GM19463 (cell line): ENCODE measurements at regions not wholly inside any gene's neighbourhood (a gene's known extent, or its start where the extent isn't known, plus 50 kb on each side); places are given as distances from the start of the nearest gene placed in this dataset.

Experiments used
- ATAC-seq: cut with Tn5 transposase; IDR thresholded peaks from one replicate; pipeline ENCODE4 v1.9.1; 2021; ENCODE audit warnings: mild to moderate bottlenecking, moderate library complexity; ENCODE audit not compliant: unreplicated experiment

DNA sequence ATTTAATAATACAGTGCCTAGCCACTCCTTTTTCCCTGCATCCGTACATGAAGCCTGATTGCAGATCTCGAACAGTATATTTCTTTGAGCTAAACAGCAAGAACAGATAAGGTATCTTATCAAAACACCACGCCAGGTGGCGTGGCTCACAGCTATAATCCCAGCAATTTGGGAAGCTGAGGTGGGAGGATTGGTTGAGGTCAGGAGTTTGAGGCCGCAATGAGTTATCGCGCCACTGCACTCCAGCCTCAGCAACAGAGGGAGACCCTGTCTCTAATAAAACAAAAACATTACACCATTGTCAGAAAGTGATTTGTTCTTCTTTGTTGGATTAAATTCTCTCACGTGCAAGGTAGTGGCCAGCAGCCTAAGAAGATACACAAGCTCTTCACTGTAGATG lies 291.2 kb upstream of the DMRT1 start:
- no peak for ATAC-seq

DNA sequence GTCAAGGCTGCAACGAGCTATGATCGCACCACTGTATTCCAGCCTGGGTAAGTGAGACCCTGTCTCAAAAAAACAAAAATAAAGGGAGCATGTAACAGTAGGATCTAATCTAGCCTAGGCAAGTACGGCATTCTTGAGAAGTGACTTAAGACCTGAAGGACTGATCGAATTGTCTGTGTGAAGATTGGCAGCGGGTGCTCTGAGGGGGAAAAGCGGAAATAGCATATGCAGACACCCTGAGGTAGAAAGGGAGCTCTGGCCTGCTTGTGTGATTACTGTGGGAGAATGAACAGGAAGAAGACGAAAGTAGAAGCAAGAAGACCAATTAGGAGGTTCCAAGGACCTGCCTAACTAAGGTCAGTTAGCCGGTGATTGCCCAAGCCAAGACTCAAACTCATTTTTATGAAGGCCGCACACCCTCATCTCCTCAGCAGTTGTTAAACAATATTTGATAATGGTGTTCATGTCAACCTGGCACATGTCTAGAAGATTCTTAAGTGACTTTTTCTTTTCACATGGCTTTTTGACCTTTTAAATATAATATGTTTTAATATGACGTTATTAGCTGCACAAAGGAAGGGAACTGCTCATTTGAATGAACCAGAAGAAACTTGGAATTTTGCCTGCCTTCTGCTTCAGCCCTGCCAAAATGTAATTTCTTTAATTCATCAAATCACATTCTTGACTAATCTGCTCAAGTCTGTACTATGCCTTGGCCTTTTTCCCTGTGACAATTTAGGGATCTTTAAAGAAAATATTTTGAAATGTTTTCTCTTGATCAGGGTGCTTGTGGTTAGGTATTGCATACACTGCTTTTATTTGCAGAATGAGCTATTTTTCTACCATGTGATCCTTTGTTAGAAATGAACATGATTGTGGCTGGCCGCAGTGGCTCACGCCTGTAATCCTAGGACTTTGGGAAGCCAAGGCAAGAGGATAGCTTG lies 289.2 kb upstream of the DMRT1 start:
- ATAC-seq, result no peak

DNA sequence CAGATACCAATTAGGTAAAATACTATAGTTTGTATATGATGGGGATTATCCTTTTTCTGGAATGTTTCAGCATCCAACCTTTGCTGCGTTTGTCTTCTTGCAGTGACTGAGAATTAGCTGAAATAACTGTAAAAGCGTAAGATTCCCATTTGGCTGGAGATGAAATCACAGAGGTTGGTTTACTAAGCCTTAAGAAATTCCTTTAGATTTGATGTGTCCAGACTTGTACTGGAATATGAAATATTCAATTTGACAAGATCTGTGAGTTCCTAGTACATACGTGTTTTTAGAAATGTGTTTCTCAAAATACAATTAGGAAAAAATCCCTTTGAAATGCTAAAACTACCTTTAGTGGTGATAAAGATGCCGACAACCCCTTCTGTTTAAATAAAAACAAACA lies 286.0 kb upstream of the DMRT1 start:
- ATAC-seq, result no peak

DNA sequence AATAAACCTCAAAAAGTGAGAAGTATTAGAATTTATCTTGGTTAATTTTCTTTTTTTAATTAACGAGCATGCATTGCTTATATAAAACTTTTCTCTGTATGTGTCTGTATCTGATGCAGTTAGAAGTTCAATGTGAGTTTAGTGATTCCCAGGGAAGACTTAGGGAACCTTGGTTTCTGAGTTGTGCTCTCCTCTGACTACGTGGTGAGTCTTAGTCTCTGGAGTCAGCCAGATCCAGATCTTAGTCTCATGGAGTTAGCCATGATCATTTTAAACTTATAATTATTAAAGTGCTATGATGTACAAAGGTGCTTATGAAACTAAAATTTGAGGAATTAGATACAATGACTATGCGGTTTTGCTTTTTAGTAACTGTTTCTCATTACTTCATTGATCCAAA lies 285.3 kb upstream of the DMRT1 start:
- ATAC-seq, result no peak

DNA sequence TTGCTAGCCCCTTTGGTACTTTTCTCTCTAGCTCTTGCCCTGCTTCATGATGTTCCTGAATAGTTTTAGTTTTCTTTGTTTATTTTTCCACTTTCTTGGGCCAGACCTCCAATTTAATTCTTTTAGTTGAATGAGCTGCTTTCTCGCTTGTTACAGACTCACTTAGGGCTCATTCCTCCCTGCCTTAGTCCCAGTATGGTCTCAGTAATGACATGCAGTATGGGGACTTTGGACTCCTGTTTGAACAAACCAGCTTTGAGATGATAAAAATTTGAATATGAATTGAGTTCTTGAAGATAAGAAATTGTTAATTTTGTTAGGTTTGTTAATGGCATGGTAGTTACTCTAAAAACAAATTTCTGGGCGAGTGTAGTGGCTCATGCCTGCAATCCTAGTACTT lies 284.8 kb upstream of the DMRT1 start:
- ATAC-seq, result no peak

DNA sequence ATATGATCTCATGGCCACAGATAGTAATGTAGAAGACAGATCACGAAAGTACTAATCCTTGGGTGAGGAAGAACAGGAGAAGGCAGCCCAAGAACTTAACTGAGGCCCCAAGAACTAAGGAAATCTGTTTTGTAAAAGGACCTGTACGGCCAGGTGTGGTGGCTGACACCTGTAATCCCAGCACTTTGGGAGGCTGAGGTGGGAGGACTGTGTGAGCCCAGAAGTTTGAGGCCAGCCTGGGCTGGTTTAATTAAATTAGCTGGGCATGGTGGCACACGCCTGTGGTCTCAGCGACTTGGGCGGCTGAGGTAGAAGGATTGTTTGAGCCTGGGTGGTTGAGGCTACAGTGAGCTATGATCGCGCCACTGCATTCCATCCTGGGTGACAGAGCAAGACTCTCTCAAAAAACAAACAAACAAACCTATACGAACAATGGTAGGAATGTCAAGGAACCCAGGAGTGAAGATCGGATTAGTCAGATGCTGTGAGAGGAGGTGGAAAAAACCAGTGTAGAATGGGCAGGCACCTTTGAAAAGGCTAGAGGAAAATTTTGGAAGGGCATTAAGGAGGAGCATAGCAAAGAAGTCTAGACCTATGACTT lies 283.8 kb upstream of the DMRT1 start:
- ATAC-seq, result no peak

DNA sequence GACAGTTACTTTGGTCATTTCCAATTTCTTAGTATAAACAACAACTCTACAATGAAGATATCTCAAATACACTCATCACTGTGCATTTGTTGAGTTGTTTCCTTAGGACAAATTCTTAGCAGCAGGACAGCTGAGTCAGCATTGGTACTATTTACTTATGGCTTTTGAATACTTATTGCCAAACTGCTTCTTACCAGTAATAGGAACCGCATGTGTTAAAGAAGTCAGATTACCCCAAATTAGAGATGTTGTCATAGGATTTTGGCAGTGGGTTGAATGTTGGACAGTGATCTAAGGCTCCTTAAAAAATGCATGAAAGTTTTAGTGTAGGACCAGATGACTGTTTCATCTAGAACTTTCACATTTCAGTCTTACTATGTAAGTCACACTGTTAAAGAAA lies 280.1 kb upstream of the DMRT1 start:
- ATAC-seq, result no peak

DNA sequence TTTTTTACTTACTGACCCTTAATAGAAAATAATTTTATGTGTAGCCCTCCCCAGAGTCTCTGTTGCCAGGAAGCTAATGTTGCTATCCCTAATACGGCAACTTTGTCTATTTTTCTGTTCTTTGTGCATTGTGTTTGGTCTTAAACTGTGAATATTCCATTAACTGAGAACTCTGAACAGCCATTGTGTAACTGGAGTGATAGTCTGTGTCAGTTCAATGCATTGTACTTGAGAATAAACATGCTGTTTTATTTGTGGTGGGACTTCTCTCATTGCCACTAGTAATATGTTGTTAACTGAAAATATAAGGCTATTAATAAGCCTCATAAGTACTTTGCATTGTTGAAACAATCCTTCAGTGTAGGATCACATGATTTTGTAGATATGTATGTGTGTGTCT lies 278.3 kb upstream of the DMRT1 start:
- no peak for ATAC-seq

DNA sequence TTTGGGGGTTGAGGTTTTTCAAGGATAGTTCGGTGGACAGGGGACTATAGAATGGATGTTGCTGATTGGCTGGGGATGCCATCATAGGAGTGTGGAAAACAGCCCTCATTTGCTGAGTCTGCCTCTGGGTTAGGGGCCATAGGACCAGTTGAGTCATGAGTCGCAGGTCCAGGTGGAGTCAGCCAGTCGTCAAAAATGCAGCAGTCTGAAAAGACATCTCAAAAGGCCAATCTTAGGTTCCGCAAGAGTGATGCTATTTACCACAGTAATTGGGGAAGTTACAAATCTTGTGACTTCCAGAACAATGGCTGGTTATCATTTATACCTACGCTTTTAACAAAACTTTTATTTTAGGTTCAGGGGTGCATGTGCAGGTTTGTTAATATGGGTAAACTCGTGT lies 276.0 kb upstream of the DMRT1 start:
- no peak for ATAC-seq

DNA sequence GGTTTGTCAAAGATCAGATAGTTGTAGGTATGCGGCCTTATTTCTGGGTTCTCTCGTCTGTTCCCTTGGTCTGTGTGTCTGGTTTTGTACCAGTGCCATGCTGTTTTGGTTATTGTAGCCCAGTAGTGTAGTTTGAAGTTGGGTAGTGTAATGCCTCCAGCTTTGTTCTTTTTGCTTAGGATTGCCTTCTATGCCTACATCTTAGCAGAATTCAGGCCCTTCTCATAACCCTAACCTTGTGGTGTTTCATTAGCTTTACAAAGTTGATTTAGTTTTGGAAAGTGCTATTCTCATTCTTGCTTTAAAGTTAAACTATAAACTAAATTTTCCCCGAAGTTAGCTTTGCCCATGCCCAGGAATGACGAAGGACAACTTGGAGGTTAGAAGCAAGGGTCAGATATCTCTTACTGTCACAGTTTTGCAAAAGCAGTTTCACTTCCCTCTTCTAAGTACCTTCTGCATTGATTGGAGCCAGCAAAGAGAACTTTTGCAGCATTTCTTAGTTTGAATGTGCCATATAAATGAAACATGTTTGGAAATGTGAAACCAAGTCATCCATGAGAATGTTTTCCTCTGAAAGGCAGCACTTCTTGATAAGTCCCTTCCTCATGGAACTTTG lies 274.3 kb upstream of the DMRT1 start:
- ATAC-seq, result peak; percentile 91

DNA sequence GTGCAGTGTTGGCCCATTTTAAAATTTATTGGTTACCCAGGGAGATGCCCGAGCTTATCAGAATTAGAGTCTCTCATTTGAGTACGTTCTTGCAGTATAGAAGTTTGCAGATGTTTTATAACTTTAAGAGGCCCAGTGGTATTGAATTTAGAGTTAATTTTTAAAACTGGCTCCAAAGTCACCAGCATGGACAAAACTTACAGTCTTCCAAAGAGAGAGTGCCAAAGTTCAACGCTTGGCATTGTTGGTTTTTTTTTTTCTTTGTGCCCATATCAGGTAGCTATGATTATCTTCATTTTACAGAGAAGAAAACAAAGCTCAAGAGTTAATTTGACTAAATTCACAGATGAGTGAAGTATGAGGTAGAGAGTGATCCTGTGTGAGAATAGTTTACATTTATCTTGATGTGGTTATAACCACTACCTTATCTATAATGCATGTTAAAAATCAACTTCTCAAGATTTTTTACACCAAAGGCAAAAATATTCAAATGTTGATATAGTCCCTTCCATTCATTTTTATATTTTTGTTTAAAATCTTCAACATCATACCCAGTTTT lies 273.7 kb upstream of the DMRT1 start:
- peak; percentile 20 for ATAC-seq

DNA sequence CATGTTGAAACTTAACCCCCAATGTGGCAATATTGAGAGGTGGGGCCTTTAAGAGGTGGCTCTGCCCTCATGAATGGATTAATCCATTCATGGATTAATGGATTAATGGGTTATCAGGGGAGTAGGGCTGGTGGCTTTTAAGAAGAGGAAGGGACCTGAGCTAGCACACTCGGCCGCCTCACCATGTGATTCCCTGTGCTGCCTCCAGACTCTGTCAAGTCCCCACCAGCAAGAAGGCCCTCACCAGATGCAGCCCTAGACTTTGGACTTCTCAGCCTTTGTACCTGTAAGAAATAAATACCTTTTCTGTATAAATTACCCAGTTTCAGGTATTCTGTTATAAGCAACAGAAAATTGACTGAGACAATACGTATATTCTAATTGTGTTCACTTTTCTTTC lies 272.2 kb upstream of the DMRT1 start:
- ATAC-seq, result no peak

DNA sequence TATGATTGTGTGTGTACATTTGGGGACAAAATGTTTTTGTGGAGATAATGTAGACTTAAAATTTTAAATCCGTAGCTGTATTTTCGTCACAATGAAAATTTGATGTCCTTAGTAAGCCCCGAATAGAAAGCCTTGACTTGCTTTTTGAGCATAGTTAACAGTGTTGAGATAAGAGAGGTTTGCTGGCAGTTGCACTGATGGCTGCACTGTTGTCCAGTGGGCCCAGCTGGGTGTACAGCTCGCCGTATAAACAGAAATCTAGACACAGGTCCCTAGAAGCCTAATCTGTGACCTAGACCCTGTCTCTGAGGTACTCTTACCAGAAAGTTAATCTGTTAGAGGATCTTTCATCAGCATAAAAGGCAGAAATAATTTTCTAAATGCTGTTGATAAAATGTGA lies 271.3 kb upstream of the DMRT1 start:
- ATAC-seq, result no peak

DNA sequence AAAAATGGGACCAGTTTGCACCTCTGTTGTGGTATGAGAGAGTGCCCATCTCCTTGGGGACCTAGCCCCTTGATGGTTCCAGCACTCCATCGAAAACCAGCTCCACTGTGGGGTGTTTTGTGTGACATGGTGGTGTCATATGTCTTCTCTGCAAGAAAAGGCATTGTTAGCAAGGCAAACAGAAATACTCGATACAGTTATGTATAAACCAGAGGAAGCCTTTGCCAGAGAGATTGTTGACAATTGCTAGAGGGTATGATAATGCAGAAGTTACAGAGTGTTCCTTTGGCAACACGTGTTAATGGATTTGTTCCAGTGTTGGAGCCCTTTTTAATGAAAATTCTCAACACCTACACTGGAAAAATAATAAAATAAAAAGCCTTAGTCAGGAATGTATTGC lies 270.4 kb upstream of the DMRT1 start:
- ATAC-seq, result no peak

DNA sequence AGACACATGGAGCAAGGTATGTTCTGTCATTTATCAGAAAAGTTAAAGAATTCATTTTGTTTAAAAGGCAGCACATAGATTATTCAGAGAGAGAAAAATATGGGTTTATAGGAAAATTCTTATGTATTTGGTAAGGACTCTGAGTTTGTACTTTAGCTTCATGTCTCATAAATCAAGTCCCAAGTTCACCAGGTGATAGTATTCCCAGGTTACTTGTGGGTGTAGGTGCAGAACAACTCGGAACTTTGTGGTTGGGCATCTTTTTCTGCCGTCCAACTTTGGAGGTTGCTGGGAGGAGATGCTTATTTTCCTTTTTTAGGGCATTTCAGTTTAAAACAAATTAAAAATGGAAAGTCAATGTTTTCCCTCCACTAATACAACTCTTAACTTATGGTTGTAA lies 269.8 kb upstream of the DMRT1 start:
- no peak for ATAC-seq

DNA sequence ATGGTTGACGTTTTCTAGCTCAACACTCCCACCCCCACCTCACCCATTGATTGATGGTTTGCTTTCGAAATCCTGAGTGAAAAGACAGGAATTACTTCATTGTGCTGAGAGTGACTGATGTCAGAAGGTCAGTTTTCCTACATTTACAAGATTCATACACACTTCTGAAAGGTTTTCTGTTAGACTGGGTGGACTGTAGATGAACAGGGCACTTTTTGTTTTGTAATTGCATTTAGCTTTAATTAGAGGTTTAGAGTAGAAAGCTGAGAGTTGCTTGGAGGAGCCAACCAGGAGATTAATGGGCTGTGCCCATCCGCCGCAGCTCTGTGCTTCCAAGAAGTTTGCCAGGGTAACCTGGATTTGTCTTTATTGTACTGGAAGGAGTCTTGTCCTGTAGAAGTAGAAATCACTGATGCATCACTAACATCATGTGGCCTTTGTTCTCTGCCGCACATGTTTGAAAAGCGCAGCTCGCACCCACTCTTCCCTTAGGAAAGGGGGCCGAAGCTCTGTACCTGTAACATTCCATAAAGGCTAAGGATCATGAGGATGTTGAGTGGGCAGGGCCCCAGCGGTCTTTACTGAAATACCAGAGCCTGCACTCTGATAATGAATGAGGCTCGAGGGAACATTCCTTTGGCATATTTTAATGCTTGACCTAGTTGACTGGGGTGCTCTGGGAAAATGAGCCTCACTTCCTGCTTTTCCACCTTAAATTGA lies 267.6 kb upstream of the DMRT1 start:
- no peak for ATAC-seq

DNA sequence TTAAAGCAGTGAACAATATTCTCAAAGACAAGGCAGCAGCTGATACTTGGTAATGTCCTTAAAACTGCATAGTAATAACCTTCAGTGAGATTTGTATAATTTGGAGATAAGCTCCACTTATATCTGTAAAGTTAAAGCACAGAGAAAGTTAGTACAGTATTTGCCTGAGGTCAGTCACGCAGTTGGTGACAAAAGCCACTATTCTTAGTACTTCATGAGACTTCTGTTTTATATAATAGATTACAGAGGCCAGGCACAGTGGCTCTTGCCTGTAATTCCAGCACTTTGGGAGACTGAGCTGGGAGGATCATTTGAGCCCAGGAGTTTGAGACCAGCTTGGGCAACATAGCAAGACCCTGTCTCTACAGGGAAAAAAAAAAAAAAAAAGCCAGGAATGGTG lies 266.4 kb upstream of the DMRT1 start:
- ATAC-seq, result no peak

DNA sequence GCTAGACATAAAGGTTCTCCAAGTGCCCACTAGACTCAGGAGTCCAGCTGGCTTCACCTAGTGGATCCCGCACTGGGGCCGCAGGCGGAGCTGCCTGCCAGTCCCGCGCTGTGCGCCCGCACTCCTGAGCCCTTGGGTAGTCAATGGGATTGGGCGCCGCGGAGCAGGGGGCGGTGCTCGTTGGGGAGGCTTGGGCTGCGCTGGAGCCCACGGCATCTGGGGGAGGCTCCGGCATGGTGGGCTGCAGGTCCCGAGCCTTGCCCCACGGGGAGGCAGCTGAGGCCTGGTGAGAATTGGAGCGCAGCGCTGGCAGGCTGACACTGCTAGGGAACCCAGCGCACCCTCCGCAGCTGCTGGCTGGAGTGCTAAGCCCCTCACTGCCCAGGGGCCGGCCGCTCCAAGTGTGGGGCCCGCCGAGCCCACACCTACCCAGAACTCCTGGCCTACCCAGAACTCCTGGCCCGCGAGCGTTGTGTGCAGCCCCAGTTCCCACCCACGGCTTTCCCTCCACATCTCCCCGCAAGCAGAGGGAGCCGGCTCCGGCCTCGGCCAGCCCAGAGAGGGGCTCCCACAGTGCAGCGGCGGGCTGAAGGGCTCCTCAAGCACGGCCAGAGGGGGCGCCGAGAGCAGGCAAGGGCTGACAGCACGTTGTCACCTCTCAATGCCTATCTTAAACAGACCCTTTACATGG lies 260.7 kb upstream of the DMRT1 start:
- ATAC-seq, result no peak

DNA sequence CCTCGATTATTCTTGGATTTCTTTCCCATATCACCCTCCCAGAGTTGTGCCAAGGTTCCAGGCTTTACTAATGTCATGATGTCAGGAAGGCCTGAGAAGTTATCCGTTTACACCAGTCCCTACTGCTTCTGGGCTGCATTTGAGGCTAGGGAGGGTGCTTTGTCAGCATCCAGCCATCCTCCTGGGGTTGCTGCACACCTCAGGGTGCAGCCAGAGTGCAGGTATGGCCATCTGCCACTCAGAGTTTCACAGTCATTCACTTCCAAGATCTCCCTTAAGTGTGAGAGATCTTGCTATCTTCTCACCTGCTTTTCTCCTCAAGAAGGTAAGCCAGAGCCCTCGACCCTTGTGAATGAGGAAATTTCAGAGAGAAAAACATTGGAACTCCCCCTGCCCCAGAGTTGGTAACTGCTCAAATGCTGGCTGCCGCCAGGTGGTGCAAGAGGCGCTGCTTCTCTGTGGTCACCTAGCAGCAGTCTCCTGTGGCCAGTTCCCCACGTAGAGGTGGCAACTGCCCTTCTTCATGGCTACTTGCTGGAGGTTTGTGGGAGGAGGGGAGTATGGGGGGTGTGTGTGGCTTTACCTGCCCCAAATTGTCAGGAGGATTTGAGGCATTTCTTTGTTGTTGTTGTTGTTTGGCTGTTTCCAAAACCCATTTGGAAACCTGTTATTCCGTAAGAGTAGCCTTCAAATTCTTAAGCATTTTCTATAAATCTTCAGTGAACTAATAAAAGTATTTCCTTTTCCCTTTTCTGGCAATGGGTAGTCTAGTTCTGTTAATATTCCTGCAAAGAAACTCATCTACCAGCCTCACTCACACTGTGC lies 259.6 kb upstream of the DMRT1 start:
- ATAC-seq, result no peak

DNA sequence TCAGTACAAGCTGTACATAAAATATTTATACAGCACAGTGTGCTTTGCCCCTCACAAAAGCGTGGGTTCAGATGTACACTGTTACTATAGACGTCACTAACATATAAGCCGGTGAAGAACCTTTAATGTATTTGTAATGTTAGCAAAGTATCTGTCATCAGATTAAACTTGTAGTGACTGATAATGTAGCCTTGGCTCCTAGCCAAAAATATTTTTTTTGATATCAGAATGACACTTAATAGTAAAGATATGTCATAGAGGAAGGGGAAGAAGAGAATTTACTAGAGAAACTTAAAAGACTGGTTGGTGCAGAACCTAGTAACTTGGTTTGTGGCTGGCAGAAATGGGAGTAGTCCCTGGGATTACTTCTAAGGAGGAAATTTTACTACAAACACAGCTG lies 258.7 kb upstream of the DMRT1 start:
- ATAC-seq, result no peak
